NCI-H345 (cell line): ENCODE measurements at regions not wholly inside any gene's neighbourhood (a gene's known extent, or its start where the extent isn't known, plus 50 kb on each side); places are given as distances from the start of the nearest gene placed in this dataset.
"Not testable (repeated sequence)": the region's sequence is repeated elsewhere in the genome, so short reads cannot be mapped to it uniquely, and the experiment has no call there.

Source experiments
- DNase-seq: peaks from one replicate; lab custom pipeline; 2025; lab: John Stamatoyannopoulos, UW

DNA sequence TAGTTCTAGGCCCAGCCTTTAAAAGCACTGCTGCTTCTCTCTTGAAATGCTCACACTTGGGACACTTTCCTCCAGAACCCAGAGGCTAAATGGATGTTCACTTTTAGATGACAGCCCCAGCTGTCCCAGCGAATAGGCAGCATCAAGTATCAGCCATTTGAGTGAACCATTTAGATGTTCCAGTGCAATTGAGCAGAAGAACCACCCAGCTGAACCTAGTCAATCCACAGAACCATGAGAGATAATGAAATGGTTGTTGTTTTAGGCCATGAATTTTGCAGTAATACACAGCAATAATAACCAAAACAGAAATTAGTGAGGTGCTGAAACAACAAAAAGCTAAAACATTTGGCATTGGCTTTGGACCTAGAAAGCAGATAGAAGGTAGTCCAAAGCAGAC lies 273.9 kb downstream of the ETV1 start:
- DNase-seq: no peak

DNA sequence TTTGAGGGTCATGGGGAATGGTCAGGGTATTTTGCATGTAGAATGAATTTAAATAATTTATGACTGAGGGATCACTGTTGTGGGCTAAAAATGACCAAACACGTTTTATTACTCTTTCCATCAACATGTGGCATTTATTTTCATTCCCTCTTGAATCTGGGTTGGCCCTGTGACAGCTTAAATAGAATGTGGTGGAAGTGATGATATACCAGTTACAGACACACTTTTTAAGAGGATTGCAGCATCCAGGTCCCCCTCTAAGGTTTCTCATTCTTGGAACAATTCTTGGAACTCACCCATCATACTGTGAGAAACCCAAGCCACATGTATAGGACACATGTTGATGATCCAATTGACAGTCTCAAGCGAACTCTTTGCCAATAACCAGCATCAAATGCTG lies 272.4 kb downstream of the ETV1 start:
- no peak for DNase-seq

GRCh38 chr7:13724191-13724976 lies 265.1 kb downstream of the ETV1 start:
- no peak for DNase-seq

- DNase-seq: no peak
These were observed 264.4 kb downstream of the ETV1 start for GRCh38 chr7:13724977-13725566.

- no peak for DNase-seq
These were observed 263.9 kb downstream of the ETV1 start for GRCh38 chr7:13725591-13725990.

- no peak for DNase-seq
These were observed 262.2 kb downstream of the ETV1 start for GRCh38 chr7:13727279-13727678.

DNA sequence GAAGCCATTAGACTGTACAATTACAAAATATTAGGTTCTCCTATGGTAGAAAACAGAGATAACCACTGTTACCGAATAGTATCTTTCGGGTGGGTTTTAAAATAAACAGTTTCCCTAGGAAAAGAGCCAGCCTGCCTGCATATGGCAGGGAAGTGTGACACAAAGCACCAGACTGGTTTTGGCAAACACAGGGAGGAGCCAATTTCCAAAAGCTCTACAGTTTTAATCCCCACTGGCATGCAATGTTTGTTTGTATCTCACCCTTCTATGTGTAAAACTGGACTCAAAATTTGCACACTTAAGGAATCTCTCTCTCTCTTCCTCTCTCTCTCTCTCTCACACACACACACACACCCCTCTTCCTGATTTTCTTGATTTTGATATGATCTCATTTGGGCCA lies 261.7 kb downstream of the ETV1 start:
- DNase-seq: no peak

GRCh38 chr7:13728430-13728829 lies 261.0 kb downstream of the ETV1 start:
- DNase-seq: not testable (repeated sequence)

DNA sequence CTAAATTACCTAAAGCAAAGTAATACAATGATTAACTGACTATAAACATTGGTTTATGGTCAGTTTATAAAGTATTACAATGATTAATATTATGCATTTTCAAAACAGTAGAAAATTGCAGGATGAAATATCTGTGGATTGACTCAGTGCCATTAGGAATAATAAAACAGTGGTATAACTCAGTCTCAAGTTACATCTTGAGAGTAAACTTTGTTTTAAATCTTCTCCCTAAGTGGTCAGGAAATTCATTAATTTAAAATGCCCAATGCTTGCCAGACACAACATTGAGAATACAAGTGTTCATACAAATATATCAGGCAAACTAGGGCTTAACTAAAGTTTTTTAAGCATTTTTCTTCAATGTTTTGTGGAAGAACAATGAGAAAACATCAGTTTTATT lies 257.8 kb downstream of the ETV1 start:
- no peak for DNase-seq

DNA sequence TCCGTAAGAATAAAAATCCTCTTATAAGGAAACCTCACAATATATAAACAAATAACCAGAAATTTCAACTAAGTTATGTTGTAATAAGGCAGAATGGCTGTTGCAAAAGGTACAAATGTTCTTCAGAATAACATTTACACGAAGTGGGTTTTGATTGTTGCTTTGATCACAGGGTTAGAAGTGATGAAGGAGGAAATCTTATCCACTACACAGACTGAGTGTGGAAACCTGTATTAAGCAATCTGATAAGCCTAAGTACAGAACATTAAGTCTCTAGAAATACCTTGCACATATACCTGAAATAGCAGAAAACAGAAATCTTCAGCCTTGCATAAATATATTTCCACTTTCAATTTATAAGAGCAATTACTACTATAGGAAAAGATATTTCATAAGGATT lies 251.9 kb downstream of the ETV1 start:
- DNase-seq: no peak

GRCh38 chr7:13742126-13742525 lies 247.3 kb downstream of the ETV1 start:
- no peak for DNase-seq

DNA sequence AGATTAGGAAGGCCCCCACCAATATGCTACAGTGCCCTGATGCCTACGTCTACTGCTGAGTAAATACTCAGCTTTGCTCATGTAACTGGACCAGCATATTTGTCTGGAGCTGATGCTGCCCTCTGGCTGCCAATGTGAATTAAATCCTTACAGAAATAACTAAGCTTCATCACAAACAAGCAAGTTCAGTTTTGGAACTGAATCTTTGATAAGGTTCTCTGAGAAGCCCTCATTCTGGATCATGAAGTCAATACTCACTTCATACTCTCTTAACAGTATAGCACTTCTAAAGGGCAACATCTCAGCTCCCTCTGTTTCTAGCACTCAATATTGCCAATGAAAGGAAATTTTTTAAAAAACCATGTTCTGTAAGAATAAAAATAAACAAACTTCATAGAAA lies 246.7 kb downstream of the ETV1 start:
- peak; percentile 41 for DNase-seq

GRCh38 chr7:13743226-13743625 lies 246.2 kb downstream of the ETV1 start:
- no peak for DNase-seq

DNA sequence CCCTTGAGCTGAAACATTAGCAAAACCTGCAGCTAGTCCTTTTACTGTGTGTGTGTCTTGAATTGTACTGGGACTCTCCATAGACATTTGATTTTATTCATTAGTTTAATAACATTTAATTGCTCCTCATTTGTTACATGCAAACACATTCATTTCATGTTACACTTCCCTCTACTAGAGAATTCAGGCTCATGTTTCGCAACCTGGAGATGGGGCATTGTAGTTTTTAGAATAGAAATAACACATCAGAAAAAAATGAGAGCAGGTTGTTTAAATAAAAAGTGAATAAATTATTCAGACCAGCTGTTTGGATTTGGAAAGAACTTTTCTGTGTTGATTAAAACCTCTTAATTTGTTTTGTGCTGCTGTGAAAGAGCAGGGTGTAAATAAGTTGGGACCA lies 243.9 kb downstream of the ETV1 start:
- DNase-seq: no peak

GRCh38 chr7:13748998-13749397 lies 240.5 kb downstream of the ETV1 start:
- DNase-seq: no peak

- no peak for DNase-seq
These were observed 239.8 kb downstream of the ETV1 start for GRCh38 chr7:13749636-13750035.

- DNase-seq: no peak
These were observed 237.7 kb downstream of the ETV1 start for GRCh38 chr7:13751766-13752165.

DNA sequence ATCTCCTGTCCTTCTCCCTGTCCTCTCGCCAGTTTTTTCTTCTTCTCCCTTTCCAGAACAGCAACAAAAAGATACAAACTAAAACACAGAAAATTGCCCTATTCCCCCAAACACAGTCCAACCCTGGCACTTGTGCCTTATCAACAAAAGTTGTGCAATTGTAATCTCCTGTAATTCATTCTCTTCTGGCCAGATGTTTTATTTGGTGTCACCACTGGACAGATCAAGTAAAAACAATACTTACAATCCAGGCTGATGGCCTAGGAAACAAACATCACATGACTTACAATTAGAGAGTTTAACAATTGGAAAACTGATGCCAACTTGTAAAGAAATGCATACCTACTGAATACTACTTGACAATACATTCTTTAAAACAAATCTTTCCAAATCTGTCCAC lies 231.6 kb downstream of the ETV1 start:
- DNase-seq: no peak

DNA sequence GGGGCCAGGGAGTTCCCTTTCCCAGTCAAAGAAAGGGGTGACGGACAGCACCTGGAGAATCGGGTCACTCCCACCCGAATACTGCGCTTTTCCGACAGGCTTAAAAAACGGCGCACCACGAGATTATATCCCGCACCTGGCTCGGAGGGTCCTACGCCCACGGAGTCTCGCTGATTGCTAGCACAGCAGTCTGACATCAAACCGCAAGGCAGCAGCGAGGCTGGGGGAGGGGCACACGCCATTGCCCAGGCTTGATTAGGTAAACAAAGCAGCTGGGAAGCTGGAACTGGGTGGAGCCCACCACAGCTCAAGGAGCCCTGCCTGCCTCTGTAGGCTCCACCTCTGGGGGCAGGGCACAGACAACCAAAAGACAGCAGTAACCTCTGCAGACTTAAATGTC lies 223.6 kb downstream of the ETV1 start:
- DNase-seq: not testable (repeated sequence)

GRCh38 chr7:13770305-13770704 lies 219.2 kb downstream of the ETV1 start:
- no peak for DNase-seq

DNA sequence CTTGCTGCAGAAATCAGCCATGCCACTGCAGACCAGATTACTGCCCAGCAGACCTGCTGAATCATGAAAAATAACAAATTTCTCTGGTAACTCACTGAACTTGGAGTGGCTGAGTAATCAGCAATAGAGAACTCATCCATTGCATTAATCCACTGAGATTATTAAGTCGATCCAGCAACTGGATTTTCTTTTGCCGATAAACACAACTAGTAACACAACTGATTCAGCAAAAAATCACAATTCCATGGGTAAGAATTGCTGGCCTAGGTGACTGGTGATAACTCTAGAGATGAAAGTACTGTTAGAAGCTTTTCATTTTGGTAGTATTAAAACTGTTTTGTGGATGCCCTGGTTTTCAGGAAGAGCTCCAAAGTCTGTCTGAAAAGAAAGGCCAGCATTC lies 214.5 kb downstream of the ETV1 start:
- no peak for DNase-seq

DNA sequence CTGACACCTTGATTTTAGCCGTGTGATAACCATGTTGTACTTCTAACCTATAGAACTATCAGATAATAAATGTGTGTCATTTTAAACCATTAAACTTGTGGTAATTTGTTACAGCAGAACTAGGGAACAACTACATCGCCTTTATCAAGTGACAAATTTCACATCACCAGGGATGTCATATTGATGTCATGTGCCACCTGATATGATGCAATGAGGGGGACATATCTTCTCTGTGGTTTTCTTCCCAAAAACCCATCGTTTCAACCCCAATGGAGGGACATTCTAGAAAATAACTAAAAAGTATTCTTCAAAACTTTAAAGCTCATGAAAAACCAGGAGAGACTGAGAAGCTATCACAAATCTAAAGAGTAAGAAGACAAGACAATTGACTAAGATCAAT lies 212.2 kb downstream of the ETV1 start:
- DNase-seq: no peak

- DNase-seq: no peak
These were observed 210.5 kb downstream of the ETV1 start for GRCh38 chr7:13778967-13779366.

DNA sequence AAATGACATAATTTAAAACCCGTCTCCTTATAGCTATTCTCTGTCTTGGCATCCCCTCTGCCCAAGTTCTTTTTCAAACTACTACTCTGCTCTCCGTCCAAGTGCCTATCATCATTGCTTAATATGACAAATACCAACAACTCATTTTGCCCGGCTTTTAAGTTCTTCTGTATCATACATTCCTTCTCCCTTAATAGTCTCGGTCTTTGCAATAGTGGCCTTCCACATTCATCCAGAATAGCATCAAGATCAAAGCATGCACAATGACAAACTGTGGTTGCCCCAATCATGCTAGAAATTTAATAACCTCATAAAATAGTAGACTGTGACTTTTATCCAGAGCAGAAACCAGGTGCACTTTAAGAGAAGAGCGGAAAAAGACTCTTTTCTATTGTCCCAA lies 198.9 kb downstream of the ETV1 start:
- no peak for DNase-seq
